Stimulated activated CD4-positive, alpha-beta T cell treated with anti-CD3 and anti-CD28 coated beads, Interleukin-15, amount 100 ng/mL, for 48 hours (primary cell): ENCODE measurements at regions not wholly inside any gene's neighbourhood (a gene's known extent, or its start where the extent isn't known, plus 50 kb on each side); places are given as distances from the start of the nearest gene placed in this dataset.
"Not testable (repeated sequence)": the region's sequence is repeated elsewhere in the genome, so short reads cannot be mapped to it uniquely, and the experiment has no call there.

Experiments
- DNase-seq, 2 donors: peaks; one replicate each; pipeline ENCODE4 v3.0.0-alpha.2; 2020; ENCODE audit warnings: low read depth in 2 of 2

DNA sequence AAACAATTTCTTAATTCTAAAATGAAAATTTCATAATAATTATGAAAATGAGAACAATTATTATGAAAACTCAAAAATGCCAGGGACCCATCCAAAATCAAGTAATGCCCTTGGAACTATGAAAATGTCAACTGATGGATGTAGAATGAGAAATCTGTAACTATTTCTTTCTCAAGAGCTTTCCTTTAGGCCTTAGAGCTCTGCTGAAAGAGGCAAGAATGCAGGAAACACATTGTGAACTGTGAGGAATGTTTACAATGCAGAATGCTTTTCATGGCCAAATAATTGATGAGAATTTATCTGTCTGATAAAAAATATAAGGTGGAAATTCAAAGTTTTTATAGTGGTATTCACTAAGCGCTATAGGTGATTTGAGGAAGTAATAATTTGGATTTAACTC lies 207.1 kb upstream of the PCDH18 start:
- DNase-seq, result no peak

DNA sequence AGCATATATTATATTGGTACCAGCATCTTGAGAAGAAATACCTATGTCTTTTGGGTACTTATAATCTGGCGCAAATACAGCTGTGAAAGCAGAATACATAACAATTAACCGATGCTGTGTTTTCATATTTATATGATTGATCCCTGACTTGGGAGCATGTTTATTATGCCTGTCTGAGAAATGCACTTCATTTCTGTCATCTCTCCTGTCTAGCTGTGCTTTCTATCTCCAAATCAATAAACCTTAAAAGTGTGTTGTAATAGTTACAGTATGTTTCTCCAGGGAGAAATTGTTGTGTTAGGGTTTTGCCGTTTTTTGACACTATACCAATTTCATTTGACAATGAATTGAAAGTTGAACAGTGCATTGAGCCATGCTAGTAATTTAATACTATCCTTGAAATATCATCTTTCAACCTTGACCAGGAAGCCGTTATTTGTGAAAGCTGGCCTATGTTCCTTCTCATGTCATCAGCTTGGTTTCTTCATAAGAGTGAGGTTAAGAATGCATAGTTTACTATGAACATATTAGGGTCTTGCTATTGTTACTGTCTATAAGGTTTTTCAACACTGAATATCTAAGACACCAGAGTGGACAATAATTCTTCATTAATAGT lies 206.2 kb upstream of the PCDH18 start:
- no peak for DNase-seq

DNA sequence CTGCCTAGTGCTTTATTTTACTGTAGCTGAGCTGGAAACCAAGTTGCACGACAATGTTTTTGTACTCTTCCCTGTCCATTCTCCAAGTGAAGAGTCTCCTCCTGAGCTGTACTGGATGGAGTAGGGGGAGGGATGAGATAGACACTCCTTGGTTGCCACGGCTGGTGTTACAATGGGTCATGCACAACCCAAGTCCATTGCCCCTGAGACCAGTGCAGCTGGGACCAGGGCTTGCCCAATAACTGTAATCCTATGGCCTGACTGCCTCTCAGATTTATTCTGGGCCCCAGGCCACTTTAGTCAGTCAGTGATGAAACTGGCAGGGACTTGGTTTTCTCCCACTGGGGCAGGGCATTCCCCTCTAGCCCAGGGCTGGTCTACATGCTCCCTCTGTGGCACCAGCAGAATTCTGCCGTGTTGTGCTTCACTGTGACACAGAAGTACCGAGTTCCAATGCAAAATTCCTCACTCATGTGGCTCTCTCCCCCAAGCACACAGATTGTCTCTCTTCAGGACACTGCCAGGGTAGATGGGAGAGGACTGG lies 203.3 kb upstream of the PCDH18 start:
- DNase-seq, result no peak

DNA sequence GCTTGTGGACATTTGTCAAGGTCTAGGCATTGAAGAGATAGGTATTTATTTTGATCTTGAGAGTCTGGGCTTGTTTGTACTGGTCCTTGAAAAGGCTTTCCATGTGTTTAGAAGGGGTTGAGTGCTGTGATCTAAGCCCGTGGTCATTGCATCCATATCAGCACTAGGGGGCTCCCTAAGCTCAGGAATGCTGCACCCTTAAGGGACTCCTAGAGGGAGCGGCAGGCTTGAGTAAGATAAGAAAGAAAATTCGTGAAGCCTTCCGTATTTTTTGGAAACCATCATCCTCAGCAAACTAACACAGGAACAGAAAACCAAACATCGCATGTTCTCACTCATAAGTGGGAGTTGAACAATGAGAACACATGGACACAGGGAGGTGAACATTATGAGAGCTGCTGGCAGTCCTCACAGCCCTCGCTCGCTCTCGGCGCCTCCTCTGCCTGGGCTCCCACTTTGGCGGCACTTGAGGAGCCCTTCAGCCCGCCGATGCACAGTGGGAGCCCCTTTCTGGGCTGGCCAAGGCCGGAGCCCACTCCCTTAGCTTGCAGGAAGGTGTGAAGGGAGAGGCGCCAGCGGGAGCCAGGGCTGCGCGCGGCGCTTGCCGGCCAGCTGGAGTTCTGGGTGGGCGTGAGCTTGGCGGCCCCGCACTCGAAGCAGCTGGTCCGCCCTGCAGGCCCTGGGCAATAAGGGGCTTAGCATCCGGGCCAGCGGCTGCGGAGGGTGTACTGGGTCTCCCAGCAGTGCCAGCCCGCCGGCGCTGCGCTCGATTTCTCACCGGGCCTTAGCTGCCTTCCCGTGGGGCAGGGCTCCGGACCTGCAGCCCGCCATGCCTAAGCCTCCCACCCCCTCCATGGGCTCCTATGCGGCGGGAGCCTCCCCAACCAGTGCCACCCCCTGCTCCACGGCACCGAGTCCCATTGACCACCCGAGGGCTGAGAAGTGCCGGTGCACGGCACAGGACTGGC lies 201.2 kb upstream of the PCDH18 start:
- DNase-seq, result not testable (repeated sequence)

DNA sequence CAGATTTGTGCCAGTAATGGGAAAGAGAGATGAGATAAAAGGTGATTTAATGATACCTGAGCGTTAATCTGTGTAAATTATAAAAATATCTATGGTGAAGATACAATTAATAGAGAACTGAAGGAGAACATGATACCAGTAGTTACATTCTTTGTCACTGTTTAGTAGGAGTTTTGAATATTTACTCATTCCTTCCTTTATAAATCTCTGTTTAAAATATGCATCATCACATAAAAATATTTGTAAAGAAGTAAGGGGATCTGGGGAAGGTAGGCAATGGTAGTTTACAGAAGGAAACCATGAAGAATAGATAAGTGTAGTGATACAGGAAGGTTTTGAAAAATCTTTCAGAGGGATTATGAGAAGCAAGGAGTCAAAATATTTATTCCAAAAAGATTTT lies 190.6 kb upstream of the PCDH18 start:
- DNase-seq, result no peak

DNA sequence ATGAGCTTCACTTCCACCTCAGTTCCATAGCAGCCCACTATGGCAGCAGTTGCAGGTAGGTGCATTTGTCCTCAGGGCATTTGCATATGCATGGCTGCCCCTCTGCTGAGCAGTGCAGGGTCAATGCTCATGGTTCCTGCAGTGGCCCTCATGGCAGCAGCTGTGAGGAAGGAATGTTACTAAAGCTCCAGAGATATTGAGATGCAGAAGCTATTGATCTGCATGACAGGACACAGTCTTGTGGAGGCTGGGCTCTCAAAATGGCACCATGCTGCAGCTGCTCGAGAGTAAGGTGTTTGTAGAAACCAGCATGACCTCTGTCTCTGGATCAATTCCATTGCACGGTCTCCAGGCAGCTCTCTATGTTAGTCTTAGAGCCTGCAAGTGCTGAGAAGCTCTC lies 179.2 kb upstream of the PCDH18 start:
- no peak for DNase-seq

DNA sequence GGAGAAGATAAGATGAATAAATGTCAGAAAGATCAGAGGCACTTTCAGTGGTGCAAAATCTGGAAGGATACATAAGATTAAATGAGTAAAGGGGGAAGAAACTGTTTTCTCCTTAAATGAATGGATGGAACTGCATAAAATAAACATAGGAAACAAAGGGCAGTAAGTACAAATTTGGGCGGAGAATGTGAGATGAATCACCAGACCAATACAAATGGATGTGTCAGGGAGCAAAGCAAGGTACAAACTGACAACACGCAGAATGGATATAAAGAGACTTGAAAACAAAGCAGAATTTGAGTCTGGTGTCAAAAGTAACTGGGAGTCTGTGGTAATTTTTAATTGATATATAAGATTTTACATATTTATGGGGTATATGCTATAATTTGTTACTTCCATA lies 175.3 kb upstream of the PCDH18 start:
- no peak for DNase-seq

DNA sequence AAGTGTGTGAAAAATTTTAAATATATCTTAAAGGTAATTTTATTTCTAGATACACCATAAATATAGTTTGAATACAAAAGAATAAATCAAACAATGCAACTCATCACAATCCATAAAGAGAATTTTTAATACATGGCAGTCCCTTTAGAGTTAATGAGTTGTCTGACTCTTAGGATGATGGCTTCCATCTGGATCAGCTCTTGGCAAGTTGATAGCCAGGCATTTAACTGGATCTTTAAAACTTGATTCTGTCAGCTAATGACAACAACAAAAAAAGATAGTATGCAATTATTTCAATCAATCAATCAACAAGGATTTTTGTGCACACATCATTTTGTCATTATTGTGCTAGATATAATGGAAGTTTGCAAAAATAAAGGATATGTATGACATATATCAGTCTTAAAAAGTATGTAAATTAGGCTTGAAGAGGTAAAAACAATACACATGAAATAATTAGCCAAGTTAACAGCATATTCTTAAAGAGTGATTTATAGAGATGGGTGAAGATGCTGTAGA lies 174.9 kb upstream of the PCDH18 start:
- no peak for DNase-seq

DNA sequence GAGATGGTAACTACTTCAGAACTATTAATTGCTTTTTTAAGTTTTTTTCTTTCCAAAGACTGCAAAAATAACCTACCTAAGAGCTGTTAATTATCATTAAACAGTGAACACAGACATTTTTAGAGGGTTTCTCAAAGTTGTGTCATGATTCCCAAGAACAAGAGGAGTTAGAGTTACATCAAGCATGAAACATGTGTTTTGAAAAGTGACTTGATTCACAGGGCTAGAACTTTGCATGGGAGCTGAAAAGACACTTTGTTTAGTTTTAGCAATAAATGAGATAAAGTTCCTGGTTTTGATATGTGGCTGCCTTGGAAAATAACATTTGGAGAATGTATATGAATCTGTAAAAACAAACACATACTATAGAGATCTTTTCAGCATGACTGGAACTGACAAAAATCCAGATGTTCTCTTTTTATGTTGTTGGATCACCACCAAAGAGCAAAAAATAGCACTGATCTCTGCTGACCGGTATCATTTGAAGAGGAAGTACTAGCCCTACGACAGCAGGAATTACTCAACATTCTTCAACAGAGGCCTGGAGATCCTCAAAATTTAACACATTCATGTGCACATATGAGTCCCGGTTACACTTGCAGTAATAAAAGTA lies 173.0 kb upstream of the PCDH18 start:
- DNase-seq, result no peak

DNA sequence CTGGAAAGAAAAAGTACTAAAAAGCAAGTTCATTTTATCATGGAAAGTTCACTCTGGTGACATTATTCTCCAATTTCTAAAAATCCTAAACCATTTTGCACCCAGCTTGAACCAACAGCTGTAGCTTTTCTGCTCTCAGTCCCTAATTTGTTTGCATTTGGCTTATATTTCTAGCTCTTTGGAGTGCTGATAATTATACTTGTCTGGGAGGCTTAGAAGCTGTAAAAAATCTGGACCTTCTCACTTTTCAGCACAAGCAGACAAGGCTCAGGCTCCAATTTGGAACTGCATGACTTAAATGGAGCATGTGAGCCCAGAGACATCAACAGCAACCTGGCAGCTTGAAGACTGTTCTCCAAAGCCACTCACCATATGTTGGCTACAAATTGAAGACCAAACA lies 170.9 kb upstream of the PCDH18 start:
- DNase-seq, result no peak

DNA sequence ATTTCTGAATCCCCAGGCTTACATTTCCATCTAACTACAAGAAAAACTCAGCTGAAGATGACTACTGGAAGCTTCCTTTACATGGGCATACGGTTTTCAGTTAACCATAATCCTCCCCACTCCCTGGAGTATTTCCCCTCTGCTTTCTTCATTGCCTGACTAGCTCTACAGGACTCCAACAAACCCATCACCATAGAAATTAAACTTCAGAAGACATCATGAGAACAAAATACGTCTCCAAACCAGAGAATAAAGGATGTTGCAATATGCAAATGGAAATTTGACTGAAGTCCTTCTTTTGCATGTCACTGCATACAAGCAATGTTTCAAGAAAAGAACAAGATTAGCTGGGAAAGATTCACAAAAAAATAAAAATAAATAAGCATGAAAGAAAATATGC lies 170.2 kb upstream of the PCDH18 start:
- DNase-seq, result no peak

DNA sequence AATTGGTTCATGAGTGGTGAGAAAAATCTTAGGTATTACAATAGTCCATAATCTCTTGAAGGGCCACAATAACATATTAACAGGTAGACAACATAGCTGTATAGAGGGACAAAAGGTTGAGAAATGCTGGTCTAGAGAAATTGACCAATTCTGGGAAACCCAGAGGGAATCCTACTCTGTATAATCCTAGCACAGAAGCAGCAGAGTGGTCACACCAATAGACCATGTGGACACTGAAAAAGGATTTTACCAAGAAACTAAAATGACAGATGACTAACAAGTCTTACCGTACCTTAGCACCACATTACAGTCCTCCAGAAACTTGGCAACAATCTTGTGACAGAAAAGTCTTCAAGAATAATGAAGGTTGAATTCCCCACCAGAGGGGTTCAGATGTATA lies 169.1 kb upstream of the PCDH18 start:
- no peak for DNase-seq

DNA sequence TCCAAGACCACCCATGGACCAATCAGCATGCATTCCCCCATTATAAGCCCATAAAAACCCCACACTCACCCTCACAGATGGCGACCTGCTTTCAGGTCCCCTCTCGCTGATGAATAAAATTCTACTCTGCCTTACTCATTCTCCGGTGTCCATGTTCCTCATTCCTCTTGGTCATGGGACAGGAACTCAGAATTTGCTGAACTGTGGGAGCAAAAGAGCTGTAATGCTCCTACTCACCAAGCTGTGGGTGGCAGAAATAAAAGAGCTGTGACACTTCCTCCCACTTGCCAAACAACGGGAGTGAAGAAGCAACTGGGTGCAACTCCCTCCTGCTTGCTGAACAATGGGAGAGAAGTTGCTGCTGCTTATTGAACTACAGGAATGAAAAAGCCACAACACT lies 168.5 kb upstream of the PCDH18 start:
- no peak for DNase-seq

DNA sequence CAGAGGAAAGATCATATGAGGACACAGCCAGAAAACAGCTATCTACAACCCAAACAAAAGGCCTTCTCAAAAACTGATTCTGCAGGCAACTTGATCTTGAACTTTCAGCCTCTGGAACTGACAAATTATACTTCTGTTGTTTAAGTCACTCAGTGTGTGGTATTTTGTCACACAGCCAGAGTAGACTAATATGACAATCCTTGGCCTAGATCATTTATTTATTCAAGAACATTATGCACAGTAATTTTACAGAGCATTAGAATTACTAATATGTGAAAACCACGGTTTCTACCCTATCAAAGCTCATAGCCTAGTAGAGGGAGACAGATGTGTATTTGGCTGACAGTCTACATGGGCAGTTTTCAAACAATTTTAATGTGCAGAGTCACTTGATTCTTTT lies 167.8 kb upstream of the PCDH18 start:
- no peak for DNase-seq

DNA sequence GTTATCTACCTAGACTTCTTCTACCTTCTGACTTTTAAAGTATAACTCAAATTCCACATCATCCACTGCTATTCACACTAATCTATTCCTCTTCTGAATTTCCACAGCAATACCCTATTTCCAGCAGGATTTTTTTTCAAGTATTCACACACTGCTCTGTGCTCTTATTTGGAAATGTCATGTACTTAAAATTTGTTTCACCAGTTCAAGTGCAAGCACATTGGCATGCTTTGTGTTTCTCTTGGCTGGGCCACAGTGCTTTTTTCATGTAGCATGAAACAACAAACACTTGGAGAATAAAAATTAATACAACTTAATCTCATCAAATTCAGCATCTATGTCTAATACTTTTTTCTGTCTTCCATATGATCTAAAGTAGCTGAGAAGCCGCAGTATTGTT lies 161.8 kb upstream of the PCDH18 start:
- no peak for DNase-seq

DNA sequence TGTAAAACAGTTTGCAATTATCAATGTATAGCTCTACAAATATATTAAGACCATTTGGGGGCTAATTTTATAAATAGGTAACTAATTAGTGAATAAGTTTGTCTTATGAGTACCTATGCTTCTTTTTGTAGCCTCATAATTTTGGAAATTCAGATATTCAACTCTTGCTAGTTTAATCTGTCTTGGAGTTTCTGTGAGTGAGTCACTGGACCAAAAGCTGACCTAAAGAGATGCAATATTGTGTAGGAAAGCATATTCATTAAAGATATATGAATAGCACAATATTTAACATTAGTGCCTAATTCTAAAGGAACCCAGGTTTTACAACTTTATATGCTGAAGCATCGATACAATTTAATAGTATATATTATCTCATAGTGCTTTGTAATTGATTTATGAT lies 161.3 kb upstream of the PCDH18 start:
- DNase-seq, result no peak

DNA sequence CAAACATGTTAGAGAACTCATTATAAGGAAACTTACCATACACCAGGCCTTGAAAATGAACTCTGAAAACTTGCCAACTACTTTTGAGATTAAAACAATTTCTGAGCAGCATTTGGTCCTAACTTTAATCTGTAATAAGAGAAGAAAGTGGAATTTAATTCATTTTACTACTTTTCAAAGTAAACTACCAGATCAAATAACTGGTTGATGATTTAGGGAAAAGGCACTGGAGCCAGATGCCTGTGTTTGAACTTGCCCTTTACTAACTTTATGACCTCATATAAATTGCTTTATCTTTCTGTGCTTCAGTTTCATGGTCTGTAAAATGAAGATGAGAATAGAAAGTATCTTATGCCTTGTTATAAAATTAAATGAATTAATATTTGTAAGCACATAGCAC lies 159.9 kb upstream of the PCDH18 start:
- no peak for DNase-seq

DNA sequence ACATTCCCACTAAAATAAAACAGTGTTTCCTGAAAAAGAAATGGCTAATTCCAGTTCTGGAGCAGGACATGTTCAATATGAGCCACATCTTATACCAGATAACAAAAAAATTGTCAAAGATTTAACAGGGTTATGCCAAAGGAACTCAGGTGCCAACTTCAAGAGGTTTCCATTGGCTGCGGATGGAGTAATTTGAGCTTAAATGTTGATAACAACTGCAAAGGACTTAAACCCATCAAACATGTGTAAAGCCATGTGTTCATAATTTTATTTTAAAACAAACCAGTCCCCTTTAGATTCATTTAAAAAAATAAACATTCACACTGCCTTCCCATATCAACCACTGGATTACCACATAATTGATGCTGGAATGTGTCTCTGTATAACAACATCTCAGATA lies 156.4 kb upstream of the PCDH18 start:
- DNase-seq, result no peak

DNA sequence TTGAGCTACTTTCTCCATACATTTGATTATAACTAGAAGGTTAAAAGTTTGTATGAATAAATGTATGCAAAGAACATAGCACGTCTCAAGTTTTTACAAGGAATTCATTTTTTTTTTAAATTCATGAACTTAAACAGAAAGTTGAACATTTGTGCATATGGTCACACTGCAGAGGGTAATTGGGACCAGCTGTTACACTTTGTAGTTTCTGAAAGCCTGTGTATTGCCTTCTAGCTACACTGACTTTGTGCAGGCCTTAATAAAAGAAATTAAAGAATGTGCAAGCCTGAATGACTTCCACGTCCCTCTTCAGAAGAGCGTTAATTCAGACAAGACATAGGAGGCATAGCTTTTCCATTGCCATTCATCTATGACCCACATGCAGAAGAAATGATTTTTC lies 153.1 kb upstream of the PCDH18 start:
- no peak for DNase-seq

DNA sequence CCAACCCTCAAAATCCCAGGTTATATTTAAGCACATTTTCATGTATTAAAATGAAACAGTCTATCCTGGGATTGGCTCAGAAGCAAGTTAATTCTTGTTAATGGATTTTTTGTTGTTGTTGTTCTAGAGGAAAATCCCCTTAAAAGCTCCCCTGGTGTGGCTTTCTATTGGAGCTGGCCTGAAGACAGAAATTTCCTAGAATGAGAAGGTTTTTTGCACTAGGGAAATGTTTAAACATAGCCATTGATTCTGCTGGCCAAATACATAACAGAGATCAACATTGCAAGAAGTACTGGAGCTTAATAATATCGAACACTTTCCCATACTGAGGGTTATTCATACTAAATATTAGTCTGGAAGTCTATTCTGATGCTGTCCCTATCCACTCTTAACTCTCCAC lies 148.8 kb upstream of the PCDH18 start:
- no peak for DNase-seq

DNA sequence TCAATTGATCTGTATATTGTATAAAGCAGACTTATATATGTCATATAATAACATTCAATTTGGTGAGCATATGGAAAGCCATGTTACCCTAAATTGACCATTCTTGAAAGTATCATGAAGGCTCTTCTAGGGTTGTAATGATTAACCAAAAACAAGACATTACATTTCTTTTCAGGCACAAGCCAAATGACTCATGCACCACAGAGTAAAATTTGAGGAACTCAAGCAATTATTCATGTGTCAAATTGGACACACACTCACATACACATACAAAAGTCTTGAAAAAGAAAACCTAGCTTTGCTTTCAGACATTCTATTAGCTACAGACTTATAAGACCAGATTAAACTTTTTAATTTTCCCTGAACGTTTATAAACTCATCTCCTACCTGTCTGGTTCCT lies 146.5 kb upstream of the PCDH18 start:
- DNase-seq, result no peak

DNA sequence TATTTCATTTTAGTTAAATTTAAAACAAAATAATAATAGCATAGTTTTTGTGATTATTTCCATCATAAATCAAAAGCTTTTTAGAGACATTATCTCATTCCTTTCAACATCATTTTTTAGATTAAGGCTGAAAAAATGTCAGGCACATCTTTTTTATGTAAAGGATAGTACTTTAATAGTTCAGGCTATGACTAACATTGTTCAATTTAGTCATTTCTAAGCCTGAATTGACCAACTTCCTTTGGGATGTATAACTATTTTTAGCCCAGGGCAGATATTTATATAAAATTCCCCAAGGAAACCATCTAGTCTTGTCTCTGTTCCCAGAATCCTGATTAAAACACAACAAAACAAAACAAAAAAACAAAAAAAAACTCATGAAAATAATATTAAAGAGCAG lies 145.6 kb upstream of the PCDH18 start:
- DNase-seq, result no peak
